ENCODE measurements at regions not wholly inside any gene's neighbourhood (a gene's known extent, or its start where the extent isn't known, plus 50 kb on each side); places are given as distances from the start of the nearest gene placed in this dataset.

- no peak overlapping the region for H3K4me3 ChIP-seq (ENCODE audit: low read depth, low read length)
- CTCF ChIA-PET = interaction anchor here (0.7 kb wide), 1 partner anchor 243 kb away, joined by 4 read pairs; no protein-coding TSS in a partner anchor
- no peaks in the 10 kb centered on the region for H3K4me1 ChIP-seq (ENCODE audit: control insufficient read depth, insufficient read depth, low read length)
- H3K9me3 ChIP-seq (ENCODE audit: control insufficient read depth, insufficient read depth, low read depth, low read length) = no peaks in the 10 kb centered on the region
- H3K27ac ChIP-seq (ENCODE audit: extremely low read depth, low read depth, low read length) = no peak overlapping the region
- TF ChIP-seq, protein P1, sequence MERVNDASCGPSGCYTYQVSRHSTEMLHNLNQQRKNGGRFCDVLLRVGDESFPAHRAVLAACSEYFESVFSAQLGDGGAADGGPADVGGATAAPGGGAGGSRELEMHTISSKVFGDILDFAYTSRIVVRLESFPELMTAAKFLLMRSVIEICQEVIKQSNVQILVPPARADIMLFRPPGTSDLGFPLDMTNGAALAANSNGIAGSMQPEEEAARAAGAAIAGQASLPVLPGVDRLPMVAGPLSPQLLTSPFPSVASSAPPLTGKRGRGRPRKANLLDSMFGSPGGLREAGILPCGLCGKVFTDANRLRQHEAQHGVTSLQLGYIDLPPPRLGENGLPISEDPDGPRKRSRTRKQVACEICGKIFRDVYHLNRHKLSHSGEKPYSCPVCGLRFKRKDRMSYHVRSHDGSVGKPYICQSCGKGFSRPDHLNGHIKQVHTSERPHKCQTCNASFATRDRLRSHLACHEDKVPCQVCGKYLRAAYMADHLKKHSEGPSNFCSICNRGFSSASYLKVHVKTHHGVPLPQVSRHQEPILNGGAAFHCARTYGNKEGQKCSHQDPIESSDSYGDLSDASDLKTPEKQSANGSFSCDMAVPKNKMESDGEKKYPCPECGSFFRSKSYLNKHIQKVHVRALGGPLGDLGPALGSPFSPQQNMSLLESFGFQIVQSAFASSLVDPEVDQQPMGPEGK (tag by site-specific recombination; IDR thresholded peaks at IDR 0.05) = no peak
- TF ChIP-seq ZNF529 (tag by site-specific recombination; IDR thresholded peaks at IDR 0.05; ENCODE audit: insufficient replicate concordance) = no peak
- no peak for TF ChIP-seq ZNF404 (tag by site-specific recombination; IDR thresholded peaks at IDR 0.05)
- no peak for TF ChIP-seq ZNF514 (tag by site-specific recombination; IDR thresholded peaks at IDR 0.05)
- TF ChIP-seq, protein P2, sequence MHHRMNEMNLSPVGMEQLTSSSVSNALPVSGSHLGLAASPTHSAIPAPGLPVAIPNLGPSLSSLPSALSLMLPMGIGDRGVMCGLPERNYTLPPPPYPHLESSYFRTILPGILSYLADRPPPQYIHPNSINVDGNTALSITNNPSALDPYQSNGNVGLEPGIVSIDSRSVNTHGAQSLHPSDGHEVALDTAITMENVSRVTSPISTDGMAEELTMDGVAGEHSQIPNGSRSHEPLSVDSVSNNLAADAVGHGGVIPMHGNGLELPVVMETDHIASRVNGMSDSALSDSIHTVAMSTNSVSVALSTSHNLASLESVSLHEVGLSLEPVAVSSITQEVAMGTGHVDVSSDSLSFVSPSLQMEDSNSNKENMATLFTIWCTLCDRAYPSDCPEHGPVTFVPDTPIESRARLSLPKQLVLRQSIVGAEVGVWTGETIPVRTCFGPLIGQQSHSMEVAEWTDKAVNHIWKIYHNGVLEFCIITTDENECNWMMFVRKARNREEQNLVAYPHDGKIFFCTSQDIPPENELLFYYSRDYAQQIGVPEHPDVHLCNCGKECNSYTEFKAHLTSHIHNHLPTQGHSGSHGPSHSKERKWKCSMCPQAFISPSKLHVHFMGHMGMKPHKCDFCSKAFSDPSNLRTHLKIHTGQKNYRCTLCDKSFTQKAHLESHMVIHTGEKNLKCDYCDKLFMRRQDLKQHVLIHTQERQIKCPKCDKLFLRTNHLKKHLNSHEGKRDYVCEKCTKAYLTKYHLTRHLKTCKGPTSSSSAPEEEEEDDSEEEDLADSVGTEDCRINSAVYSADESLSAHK (tag by site-specific recombination; IDR thresholded peaks at IDR 0.05) = no peak
- no peak for TF ChIP-seq SALL2 (tag by site-specific recombination; IDR thresholded peaks at IDR 0.05; ENCODE audit: borderline replicate concordance)
- TF ChIP-seq CTCF (tag by site-specific recombination; IDR thresholded peaks at IDR 0.05) = no peak
- no peak for TF ChIP-seq ZNF335 (tag by site-specific recombination; conservative IDR thresholded peaks at IDR 0.05)
- TF ChIP-seq GLIS2 (tag by site-specific recombination; IDR thresholded peaks at IDR 0.05) = no peak
- no peak for TF ChIP-seq ZNF768 (tag by site-specific recombination; IDR thresholded peaks at IDR 0.05)
- TF ChIP-seq, protein P3, sequence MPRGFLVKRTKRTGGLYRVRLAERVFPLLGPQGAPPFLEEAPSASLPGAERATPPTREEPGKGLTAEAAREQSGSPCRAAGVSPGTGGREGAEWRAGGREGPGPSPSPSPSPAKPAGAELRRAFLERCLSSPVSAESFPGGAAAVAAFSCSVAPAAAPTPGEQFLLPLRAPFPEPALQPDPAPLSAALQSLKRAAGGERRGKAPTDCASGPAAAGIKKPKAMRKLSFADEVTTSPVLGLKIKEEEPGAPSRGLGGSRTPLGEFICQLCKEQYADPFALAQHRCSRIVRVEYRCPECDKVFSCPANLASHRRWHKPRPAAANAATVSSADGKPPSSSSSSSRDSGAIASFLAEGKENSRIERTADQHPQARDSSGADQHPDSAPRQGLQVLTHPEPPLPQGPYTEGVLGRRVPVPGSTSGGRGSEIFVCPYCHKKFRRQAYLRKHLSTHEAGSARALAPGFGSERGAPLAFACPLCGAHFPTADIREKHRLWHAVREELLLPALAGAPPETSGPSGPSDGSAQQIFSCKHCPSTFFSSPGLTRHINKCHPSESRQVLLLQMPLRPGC (tag by site-specific recombination; IDR thresholded peaks at IDR 0.05) = no peak
- TF ChIP-seq ZNF555 (tag by site-specific recombination; conservative IDR thresholded peaks at IDR 0.05) = no peak
- TF ChIP-seq GLI2 (tag by site-specific recombination; IDR thresholded peaks at IDR 0.05; ENCODE audit: borderline replicate concordance, low read depth) = no peak
- no peak for TF ChIP-seq ZFP41 (tag by site-specific recombination; IDR thresholded peaks at IDR 0.05; ENCODE audit: borderline replicate concordance)
- no peaks in the 10 kb centered on the region for H3K36me3 ChIP-seq (ENCODE audit: control insufficient read depth in 2 of 2, insufficient read depth in 1 of 2, low read length in 2 of 2)
- POLR2A ChIA-PET = no interaction called here
Observed at GRCh38 chr5:67619235-67619634, 422.6 kb upstream of the CD180 start.

- POLR2A ChIA-PET = no interaction called here
- H3K4me1 ChIP-seq (ENCODE audit: control insufficient read depth, insufficient read depth, low read length) = no peaks in the 10 kb centered on the region
- H3K4me3 ChIP-seq (ENCODE audit: low read depth, low read length) = no peak overlapping the region
- CTCF ChIA-PET = interaction anchor here (0.7 kb wide), 1 partner anchor 370 kb away, joined by 4 read pairs; no protein-coding TSS in a partner anchor
- no peak for TF ChIP-seq ZNF473 (tag by site-specific recombination; IDR thresholded peaks at IDR 0.05)
- TF ChIP-seq ZNF214 (tag by site-specific recombination; IDR thresholded peaks at IDR 0.05; ENCODE audit: borderline replicate concordance) = no peak
- TF ChIP-seq BCL6B (tag by site-specific recombination; IDR thresholded peaks at IDR 0.05) = peak; percentile 43; the same call in 1 of the 2 replicates
- no peaks in the 10 kb centered on the region for H3K9me3 ChIP-seq (ENCODE audit: control insufficient read depth, insufficient read depth, low read depth, low read length)
- H3K36me3 ChIP-seq (ENCODE audit: control insufficient read depth in 2 of 2, insufficient read depth in 1 of 2, low read length in 2 of 2) = no peaks in the 10 kb centered on the region
- H3K27ac ChIP-seq (ENCODE audit: extremely low read depth, low read depth, low read length) = no peak overlapping the region
Observed at GRCh38 chr5:67617051-67617450, 420.5 kb upstream of the CD180 start.

Data from HEK293 (cell line).